ENCODE measurements at regions not wholly inside any gene's neighbourhood (a gene's known extent, or its start where the extent isn't known, plus 50 kb on each side); places are given as distances from the start of the nearest gene placed in this dataset.

DNA sequence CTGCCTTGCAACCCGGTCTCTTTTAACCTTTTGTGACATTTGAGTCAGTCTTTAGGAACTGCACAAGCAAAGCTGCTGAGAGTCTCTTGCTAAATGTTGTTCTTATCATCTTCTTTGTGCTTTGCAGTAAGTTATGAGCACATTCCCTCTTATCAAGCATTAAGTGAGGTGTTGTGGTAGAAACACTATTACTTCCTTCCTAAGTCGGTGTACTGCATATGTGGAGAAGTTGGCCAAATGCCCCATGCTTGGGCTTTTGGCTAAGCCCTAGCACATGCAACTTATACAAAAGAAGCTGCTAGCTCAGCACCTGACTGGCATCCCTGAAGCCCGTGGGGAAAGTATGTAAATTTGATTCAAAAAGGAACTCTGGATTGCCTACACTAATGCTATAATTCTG, 136.5 kb upstream of the RBMS3 start:
- H2BK15ac ChIP-seq (ENCODE audit: low read length) = no peak overlapping the region
- WGBS, 2 donors (ENCODE audit: extremely low coverage in 2 of 2, insufficient read length in 2 of 2, insufficient replicate concordance in 1 of 2) = no CpG with 5 or more reads among the region's 3 CpGs
- no peak overlapping the region for H3K4me2 ChIP-seq (ENCODE audit: insufficient read depth, low read length, poor library complexity, severe bottlenecking)
- H2BK12ac ChIP-seq (ENCODE audit: low read length) = no peak overlapping the region
- H3K23ac ChIP-seq (ENCODE audit: low read depth, low read length, poor library complexity) = no peak overlapping the region
- H3K9ac ChIP-seq (ENCODE audit: low read depth, low read length, poor library complexity) = no peak overlapping the region
- H3K14ac ChIP-seq (ENCODE audit: low read length) = no peak overlapping the region
- no peak overlapping the region for H4K91ac ChIP-seq (ENCODE audit: low read depth, low read length, poor library complexity)
- H3K27ac ChIP-seq (replicated peaks; ENCODE audit: low read length) = no peak overlapping the region
- H3K79me1 ChIP-seq (ENCODE audit: low read depth, low read length) = no peaks in the 10 kb centered on the region
- no peak for DNase-seq (ENCODE audit: low spot score)
- H3K4ac ChIP-seq (ENCODE audit: low read length) = no peak overlapping the region
- H2AFZ ChIP-seq (ENCODE audit: low read length) = peak overlapping the region; percentile 57
- H3K27me3 ChIP-seq (ENCODE audit: control insufficient read depth in 3 of 3, insufficient read depth in 3 of 3, low read depth in 1 of 3, low read length in 3 of 3) = no peaks in the 10 kb centered on the region
- H3K4me1 ChIP-seq (ENCODE audit: control insufficient read depth in 2 of 2, insufficient read depth in 1 of 2, low read depth in 1 of 2, low read length in 2 of 2) = peaks cover 0 to 8% of the 10 kb centered on the region in 2 donors
- H2BK5ac ChIP-seq (ENCODE audit: low read length) = no peak overlapping the region
- no peak overlapping the region for H2AK5ac ChIP-seq (ENCODE audit: low read depth, low read length)
- no peaks in the 10 kb centered on the region for H3K9me3 ChIP-seq (replicated peaks in 1 of 2; ENCODE audit: control insufficient read depth in 2 of 2, insufficient read depth in 1 of 2, low read depth in 1 of 2, low read length in 2 of 2)
- H3K36me3 ChIP-seq (replicated peaks in 1 of 2; ENCODE audit: control insufficient read depth in 2 of 2, insufficient read depth in 2 of 2, low read length in 2 of 2) = no peaks in the 10 kb centered on the region
- no peak overlapping the region for H3K4me3 ChIP-seq (ENCODE audit: low read length in 2 of 2)
- H4K8ac ChIP-seq (ENCODE audit: low read depth, low read length) = no peak overlapping the region
- no peak overlapping the region for H3K18ac ChIP-seq (ENCODE audit: low read length)
- H2BK120ac ChIP-seq (ENCODE audit: low read depth, low read length) = no peak overlapping the region

DNA sequence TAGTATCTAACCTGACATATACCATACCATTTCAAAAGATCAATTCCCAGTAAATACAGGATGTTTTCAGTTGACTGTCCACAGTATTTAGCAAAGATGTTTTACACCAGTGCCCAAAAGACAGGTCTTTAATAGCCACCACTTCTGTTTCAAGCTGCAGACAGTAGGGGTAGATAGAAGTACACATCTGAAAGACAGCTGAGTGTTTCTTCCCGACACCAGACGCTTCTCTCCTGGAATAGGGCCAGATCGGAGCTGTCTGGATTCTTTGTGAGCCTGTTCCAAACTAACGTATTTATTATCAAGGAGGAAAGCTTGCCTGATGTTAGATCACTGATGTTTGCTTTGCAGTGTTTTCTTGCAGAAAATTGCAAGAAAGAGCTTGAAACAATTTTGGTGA, 136.1 kb upstream of the RBMS3 start:
- H3K36me3 ChIP-seq (replicated peaks in 1 of 2; ENCODE audit: control insufficient read depth in 2 of 2, insufficient read depth in 2 of 2, low read length in 2 of 2) = no peaks in the 10 kb centered on the region
- H4K8ac ChIP-seq (ENCODE audit: low read depth, low read length) = no peak overlapping the region
- no peaks in the 10 kb centered on the region for H3K79me1 ChIP-seq (ENCODE audit: low read depth, low read length)
- no peak overlapping the region for H3K18ac ChIP-seq (ENCODE audit: low read length)
- DNase-seq (ENCODE audit: low spot score) = no peak
- H3K27me3 ChIP-seq (ENCODE audit: control insufficient read depth in 3 of 3, insufficient read depth in 3 of 3, low read depth in 1 of 3, low read length in 3 of 3) = no peaks in the 10 kb centered on the region
- H3K4me1 ChIP-seq (ENCODE audit: control insufficient read depth in 2 of 2, insufficient read depth in 1 of 2, low read depth in 1 of 2, low read length in 2 of 2) = peaks cover 0 to 8% of the 10 kb centered on the region in 2 donors
- H3K9ac ChIP-seq (ENCODE audit: low read depth, low read length, poor library complexity) = no peak overlapping the region
- no peaks in the 10 kb centered on the region for H3K9me3 ChIP-seq (replicated peaks in 1 of 2; ENCODE audit: control insufficient read depth in 2 of 2, insufficient read depth in 1 of 2, low read depth in 1 of 2, low read length in 2 of 2)
- no peak overlapping the region for H3K27ac ChIP-seq (replicated peaks; ENCODE audit: low read length)
- no peak overlapping the region for H2BK5ac ChIP-seq (ENCODE audit: low read length)
- no peak overlapping the region for H3K23ac ChIP-seq (ENCODE audit: low read depth, low read length, poor library complexity)
- no CpG with 5 or more reads among the region's 4 CpGs for WGBS, 2 donors (ENCODE audit: extremely low coverage in 2 of 2, insufficient read length in 2 of 2, insufficient replicate concordance in 1 of 2)
- H2BK15ac ChIP-seq (ENCODE audit: low read length) = no peak overlapping the region
- H3K4me3 ChIP-seq (ENCODE audit: low read length in 2 of 2) = no peak overlapping the region
- no peak overlapping the region for H2AK5ac ChIP-seq (ENCODE audit: low read depth, low read length)
- peak overlapping the region; percentile 57 for H2AFZ ChIP-seq (ENCODE audit: low read length)
- H2BK120ac ChIP-seq (ENCODE audit: low read depth, low read length) = no peak overlapping the region
- no peak overlapping the region for H2BK12ac ChIP-seq (ENCODE audit: low read length)
- no peak overlapping the region for H3K4ac ChIP-seq (ENCODE audit: low read length)
- H3K4me2 ChIP-seq (ENCODE audit: insufficient read depth, low read length, poor library complexity, severe bottlenecking) = no peak overlapping the region
- no peak overlapping the region for H3K14ac ChIP-seq (ENCODE audit: low read length)
- no peak overlapping the region for H4K91ac ChIP-seq (ENCODE audit: low read depth, low read length, poor library complexity)

DNA sequence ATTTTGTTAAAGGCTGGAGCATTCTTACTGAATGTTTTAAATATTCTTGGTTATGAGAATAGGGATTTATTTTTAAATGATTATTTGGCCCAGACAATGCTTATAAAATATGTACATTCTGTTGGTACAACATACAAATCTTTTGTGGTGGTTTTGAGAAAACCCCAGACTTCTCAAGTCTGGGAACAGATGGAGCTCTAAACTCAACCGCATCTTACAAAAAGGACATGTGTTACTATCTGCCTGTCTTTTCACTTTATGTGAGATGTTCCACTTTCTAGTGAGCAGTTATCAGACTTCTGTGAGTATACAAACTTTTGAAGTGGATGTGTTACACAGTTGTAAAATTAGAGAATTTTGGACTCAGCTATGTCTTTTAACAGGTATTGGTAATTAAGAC, 135.5 kb upstream of the RBMS3 start:
- H3K18ac ChIP-seq (ENCODE audit: low read length) = no peak overlapping the region
- no peak overlapping the region for H2BK15ac ChIP-seq (ENCODE audit: low read length)
- no peak overlapping the region for H3K4me3 ChIP-seq (ENCODE audit: low read length in 2 of 2)
- no peak overlapping the region for H3K27ac ChIP-seq (replicated peaks; ENCODE audit: low read length)
- H3K9me3 ChIP-seq (replicated peaks in 1 of 2; ENCODE audit: control insufficient read depth in 2 of 2, insufficient read depth in 1 of 2, low read depth in 1 of 2, low read length in 2 of 2) = no peaks in the 10 kb centered on the region
- no peaks in the 10 kb centered on the region for H3K79me1 ChIP-seq (ENCODE audit: low read depth, low read length)
- H2AFZ ChIP-seq (ENCODE audit: low read length) = no peak overlapping the region
- no peak overlapping the region for H3K9ac ChIP-seq (ENCODE audit: low read depth, low read length, poor library complexity)
- H3K4me1 ChIP-seq (ENCODE audit: control insufficient read depth in 2 of 2, insufficient read depth in 1 of 2, low read depth in 1 of 2, low read length in 2 of 2) = peaks cover 0 to 8% of the 10 kb centered on the region in 2 donors
- DNase-seq (ENCODE audit: low spot score) = no peak
- H4K91ac ChIP-seq (ENCODE audit: low read depth, low read length, poor library complexity) = no peak overlapping the region
- WGBS, 2 donors (ENCODE audit: extremely low coverage in 2 of 2, insufficient read length in 2 of 2, insufficient replicate concordance in 1 of 2) = no CpG with 5 or more reads among the region's 1 CpG
- no peak overlapping the region for H4K8ac ChIP-seq (ENCODE audit: low read depth, low read length)
- no peaks in the 10 kb centered on the region for H3K36me3 ChIP-seq (replicated peaks in 1 of 2; ENCODE audit: control insufficient read depth in 2 of 2, insufficient read depth in 2 of 2, low read length in 2 of 2)
- no peak overlapping the region for H3K4me2 ChIP-seq (ENCODE audit: insufficient read depth, low read length, poor library complexity, severe bottlenecking)
- H3K23ac ChIP-seq (ENCODE audit: low read depth, low read length, poor library complexity) = no peak overlapping the region
- H2BK120ac ChIP-seq (ENCODE audit: low read depth, low read length) = no peak overlapping the region
- H3K4ac ChIP-seq (ENCODE audit: low read length) = no peak overlapping the region
- no peak overlapping the region for H2BK5ac ChIP-seq (ENCODE audit: low read length)
- no peak overlapping the region for H2AK5ac ChIP-seq (ENCODE audit: low read depth, low read length)
- H3K14ac ChIP-seq (ENCODE audit: low read length) = no peak overlapping the region
- no peaks in the 10 kb centered on the region for H3K27me3 ChIP-seq (ENCODE audit: control insufficient read depth in 3 of 3, insufficient read depth in 3 of 3, low read depth in 1 of 3, low read length in 3 of 3)
- no peak overlapping the region for H2BK12ac ChIP-seq (ENCODE audit: low read length)

DNA sequence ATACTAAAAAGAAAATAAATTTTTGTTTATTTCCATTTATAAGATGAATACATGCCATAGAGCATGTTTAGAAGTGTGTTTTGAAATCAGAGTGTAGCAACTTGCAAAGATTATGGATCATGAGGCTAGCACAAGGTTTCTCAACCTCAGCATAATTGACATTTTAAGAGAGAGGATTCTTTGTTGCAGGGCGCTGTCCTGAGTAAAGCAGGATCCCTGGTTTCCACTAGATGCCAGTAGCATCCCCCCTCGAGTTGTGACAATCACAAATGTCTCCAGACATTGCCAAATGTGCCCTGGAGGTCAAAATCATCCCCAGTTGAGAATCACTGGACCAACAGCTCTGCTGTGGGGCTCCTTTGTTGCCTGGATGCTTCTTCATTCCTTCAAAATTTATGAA, 128.5 kb upstream of the RBMS3 start:
- Histone ChIP-seq H3K9me3 (replicated peaks in 1 of 2; ENCODE audit: control insufficient read depth in 2 of 2, insufficient read depth in 1 of 2, low read depth in 1 of 2, low read length in 2 of 2) (no peaks in the 10 kb centered on the region), H3K14ac (ENCODE audit: low read length) (no peak overlapping the region), H3K36me3 (replicated peaks in 1 of 2; ENCODE audit: control insufficient read depth in 2 of 2, insufficient read depth in 2 of 2, low read length in 2 of 2) (no peaks in the 10 kb centered on the region), H2BK120ac (ENCODE audit: low read depth, low read length) (no peak overlapping the region), H3K27me3 (ENCODE audit: control insufficient read depth in 3 of 3, insufficient read depth in 3 of 3, low read depth in 1 of 3, low read length in 3 of 3) (no peaks in the 10 kb centered on the region), H2BK5ac (ENCODE audit: low read length) (no peak overlapping the region), H3K4me3 (ENCODE audit: low read length in 2 of 2) (no peak overlapping the region), H3K4ac (ENCODE audit: low read length) (no peak overlapping the region), H2BK15ac (ENCODE audit: low read length) (no peak overlapping the region), H3K9ac (ENCODE audit: low read depth, low read length, poor library complexity) (no peak overlapping the region), H3K4me2 (ENCODE audit: insufficient read depth, low read length, poor library complexity, severe bottlenecking) (no peak overlapping the region), H4K91ac (ENCODE audit: low read depth, low read length, poor library complexity) (no peak overlapping the region), H3K27ac (replicated peaks; ENCODE audit: low read length) (no peak overlapping the region), H2AK5ac (ENCODE audit: low read depth, low read length) (no peak overlapping the region), H2BK12ac (ENCODE audit: low read length) (no peak overlapping the region), H3K4me1 (ENCODE audit: control insufficient read depth in 2 of 2, insufficient read depth in 1 of 2, low read depth in 1 of 2, low read length in 2 of 2) (peaks cover 0 to 1% of the 10 kb centered on the region in 2 donors), H3K23ac (ENCODE audit: low read depth, low read length, poor library complexity) (no peak overlapping the region), H2AFZ (ENCODE audit: low read length) (no peak overlapping the region), H3K18ac (ENCODE audit: low read length) (no peak overlapping the region), H3K79me1 (ENCODE audit: low read depth, low read length) (no peaks in the 10 kb centered on the region), H4K8ac (ENCODE audit: low read depth, low read length) (no peak overlapping the region)
- no CpG with 5 or more reads among the region's 2 CpGs for WGBS, 2 donors (ENCODE audit: extremely low coverage in 2 of 2, insufficient read length in 2 of 2, insufficient replicate concordance in 1 of 2)
- no peak for DNase-seq (ENCODE audit: low spot score)
